ENCODE measurements at regions not wholly inside any gene's neighbourhood (a gene's known extent, or its start where the extent isn't known, plus 50 kb on each side); places are given as distances from the start of the nearest gene placed in this dataset.
"Not testable (repeated sequence)": the region's sequence is repeated elsewhere in the genome, so short reads cannot be mapped to it uniquely, and the experiment has no call there.

DNA sequence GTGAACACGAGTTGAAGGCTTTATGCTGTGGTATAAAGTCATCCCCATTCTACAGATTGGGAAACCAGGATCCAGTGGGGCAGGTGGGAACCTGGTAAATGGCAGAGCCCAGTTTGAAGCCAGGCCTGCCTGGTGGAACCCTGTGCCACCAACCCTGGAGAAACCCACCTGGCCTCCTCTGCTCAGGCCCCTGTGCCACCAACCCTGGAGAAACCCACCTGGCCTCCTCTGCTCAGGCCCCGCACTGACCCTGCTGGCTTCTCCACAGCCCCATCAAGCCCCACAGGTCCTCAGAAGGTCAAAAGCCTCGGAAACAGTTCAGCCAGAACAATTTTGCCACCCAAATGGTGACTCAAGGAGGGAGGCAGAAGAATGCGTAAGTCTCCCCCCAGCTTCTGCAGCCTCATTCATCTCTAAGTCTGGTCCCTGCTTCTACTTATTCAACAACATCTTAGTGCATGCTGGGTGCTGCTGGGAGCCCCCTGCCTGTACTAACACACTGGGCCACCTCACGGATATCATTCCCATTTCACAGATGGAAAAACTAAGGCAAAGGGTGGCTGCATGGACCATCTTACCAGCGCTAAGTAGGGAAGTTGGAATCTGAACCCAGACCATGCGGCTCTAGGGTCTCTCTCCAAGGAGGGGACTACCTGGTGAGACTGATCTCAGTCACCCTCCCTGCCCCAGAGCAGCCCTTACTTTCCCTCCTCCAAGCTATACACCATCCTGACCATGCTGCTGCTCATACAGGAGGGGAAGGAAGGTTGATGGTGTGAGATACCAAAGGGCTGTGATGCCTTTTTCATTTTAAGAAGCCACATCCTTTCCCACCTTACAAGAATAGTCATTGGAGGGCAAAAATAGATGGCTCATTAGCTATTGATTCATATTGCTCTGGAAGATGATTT lies 93.7 kb upstream of the ID2 start:
- DNase-seq: no peak

DNA sequence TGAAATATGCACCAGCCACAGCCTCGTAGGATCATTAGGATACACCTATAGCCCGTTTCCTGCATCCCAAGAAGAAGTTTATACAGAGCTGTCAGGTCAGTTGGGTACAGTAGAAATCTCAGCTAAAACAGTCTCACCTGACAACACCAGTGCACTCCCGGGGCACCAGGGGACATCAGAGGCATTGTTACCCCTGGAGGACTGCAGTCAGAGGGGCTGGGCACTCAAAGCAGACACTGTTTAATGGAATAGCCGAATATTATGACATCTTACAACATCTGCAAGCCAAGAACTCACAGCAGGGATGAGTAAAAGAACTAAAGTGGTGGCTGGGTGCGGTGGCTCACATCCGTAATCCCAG lies 93.0 kb upstream of the ID2 start:
- no peak for DNase-seq

GRCh38 chr2:8589721-8590120 lies 92.1 kb upstream of the ID2 start:
- DNase-seq: no peak

- no peak for DNase-seq
Measured at GRCh38 chr2:8590938-8591337, 90.9 kb upstream of the ID2 start.

GRCh38 chr2:8592736-8593135 lies 89.1 kb upstream of the ID2 start:
- DNase-seq: no peak

GRCh38 chr2:8593243-8593642 lies 88.6 kb upstream of the ID2 start:
- DNase-seq: peak; percentile 51

DNA sequence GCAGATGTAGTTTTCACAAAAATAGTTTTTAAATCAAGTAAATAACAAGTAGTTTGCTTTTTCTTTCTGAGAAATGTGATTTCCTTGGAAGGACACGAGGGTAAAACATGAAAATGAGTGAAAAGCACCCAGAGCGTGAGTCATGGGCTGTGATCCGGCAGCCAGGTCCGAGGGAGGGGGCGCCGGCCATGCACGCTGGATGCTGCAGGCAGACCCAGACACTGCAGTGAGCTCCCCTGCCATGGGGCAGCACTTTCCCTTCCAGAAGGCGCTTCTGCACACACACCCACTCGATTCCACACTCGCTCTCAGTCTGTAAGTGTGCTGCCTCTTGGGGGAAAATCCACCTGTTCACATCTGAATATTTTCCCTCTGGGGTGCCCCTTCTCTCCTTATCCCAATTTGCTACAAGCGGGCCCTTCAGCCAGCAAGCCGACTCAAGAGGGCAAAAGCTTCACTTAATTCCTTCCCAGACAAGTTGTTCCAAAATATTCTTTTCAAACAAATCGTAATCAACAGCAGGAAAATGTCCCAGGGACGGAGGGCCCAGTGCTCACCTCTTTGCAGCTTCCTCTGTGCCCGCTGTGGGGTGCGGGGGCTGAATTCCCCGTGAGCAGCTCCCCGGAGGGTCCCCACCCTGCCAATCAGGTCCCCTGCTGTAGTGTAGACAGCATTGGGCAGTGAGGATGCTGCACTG lies 87.0 kb upstream of the ID2 start:
- DNase-seq: no peak

- DNase-seq: no peak
Measured at GRCh38 chr2:8595428-8595805, 86.4 kb upstream of the ID2 start.

DNA sequence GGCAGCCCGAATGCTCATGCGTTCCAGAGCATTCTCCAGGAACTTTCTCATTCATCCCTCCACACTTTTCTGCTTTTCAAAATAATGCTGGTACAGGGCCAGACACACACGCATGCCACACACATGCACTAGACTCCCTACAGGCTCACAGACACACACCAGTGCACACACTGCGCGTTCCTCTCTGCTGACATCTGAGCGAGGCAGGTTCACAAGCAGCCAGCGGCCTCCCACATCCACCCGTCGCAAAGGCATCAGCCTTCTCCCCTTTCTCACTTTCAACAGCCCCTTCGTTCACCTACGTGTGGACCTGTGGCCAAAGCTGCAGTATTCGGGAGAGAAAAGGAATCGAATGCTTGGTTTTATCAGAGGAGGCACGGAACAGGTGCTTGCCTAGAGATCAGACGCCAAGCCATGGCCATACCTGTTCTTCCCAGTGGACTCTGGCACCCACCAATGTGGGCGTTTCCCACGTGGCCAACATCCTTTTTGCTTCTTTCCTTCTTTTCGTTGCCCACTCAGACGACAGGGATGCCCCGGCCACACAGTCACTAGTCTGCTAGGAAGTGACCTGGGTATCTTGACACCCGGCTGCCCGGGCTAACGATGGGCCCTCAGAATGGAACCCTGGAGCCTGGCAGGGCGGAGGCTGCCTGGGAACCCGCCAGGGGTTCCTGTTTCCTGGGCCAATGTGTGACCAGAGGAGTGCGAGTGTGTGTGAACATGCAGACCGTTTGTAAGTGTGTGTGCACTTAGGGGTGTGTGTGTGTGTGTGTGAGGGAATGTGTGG lies 85.8 kb upstream of the ID2 start:
- DNase-seq: no peak

- no peak for DNase-seq
Measured at GRCh38 chr2:8597094-8597493, 84.8 kb upstream of the ID2 start.

- DNase-seq: no peak
Measured at GRCh38 chr2:8597559-8598225, 84.2 kb upstream of the ID2 start.

DNA sequence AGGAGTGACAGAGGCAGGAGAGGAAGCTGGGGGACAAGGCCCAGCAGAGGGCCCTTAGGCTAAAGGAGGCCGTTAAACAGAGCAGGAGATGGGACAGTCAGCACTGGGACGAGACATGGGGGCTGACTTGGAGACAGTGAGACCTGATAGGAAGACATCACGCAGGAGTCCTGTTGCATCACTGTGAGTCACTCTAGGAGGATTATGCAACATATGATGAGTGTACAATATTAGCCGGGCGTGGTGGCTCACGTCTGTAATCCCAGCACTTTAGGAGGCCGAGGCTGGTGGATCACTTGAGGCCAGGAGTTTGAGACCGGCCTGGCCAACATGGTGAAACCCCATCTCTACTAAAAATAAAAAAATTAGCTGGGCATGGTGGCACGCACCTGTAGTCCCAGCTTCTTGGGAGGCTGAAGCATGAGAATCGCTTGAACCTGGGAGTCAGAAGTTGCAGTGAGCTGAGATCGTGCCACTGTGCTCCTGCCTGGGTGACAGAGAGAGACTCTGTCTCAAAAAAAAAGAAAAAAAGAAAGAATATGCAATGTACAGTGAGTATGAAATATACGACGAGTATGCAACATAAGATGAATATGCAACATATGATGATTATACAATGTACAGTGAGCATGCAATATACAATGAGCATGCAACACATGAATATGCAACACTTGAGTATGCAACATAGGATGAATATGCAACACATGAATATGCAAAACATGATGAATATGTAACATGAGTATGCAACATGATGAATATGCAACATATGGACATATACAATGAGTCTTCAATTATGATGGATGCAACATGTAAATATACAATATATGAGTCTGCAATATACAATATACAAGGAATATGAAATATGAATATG lies 83.3 kb upstream of the ID2 start:
- DNase-seq: peak; percentile 77

DNA sequence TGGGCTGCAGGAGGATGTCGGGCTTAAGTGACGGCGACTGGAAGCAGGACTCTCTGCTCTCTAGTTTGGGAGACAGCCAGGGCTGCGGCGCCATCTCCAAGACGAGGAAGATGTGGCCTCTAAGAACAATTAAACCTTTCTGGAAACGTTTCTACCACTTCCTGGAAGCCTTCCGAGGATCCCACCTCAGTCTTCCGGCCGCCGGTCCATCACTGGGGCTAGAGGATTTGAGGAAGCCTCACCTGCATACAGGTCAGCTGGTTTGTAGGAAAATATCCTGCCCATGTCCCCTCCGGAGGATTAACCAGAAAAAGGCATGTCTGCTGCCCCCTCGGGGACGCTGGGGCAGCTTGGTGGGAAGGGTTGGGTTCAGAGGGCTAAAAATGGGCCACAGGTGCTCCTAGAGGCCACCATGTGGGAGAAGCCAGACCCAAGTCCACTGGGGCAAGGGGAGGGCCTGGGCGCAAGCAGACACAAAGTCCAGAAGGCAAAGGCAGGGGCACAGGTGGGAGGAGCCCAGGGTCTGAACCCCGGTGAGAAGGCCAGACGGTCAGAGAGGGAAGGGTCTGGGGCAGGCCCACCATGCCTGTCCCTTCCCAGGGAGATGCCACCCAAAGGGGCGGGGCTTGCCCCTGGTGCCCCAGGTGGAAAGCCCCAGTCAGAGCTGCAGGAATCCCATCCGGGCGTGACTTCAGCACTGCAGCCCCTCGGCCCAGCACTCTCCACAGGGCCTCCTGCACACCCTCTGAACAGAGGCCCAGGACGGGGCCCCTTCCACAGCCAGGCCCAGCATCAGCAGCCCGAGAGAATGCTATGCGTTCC lies 82.2 kb upstream of the ID2 start:
- DNase-seq: no peak

- no peak for DNase-seq
Measured at GRCh38 chr2:8600456-8600855, 81.4 kb upstream of the ID2 start.

- DNase-seq: peak; percentile 33
Measured at GRCh38 chr2:8602809-8603208, 79.0 kb upstream of the ID2 start.

DNA sequence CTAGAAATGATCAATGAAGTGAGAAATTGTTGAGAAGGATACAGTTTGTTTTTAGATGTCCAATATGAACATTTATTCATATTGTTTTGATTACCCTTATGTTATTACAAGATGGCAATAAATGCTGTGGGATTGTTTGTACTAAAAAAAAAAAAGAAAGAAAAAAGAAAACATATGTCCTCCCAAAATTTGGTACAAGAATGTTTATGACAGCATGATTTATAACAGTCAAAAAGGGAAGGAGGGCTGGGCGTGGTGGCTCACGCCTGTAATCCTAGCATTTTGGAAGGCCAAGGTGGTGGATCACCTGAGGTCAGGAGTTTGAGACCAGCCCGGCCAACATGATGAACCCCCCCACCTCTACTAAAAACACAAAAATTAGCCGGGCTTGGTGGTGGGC lies 78.5 kb upstream of the ID2 start:
- DNase-seq: not testable (repeated sequence)

GRCh38 chr2:8604262-8604661 lies 77.6 kb upstream of the ID2 start:
- no peak for DNase-seq

DNA sequence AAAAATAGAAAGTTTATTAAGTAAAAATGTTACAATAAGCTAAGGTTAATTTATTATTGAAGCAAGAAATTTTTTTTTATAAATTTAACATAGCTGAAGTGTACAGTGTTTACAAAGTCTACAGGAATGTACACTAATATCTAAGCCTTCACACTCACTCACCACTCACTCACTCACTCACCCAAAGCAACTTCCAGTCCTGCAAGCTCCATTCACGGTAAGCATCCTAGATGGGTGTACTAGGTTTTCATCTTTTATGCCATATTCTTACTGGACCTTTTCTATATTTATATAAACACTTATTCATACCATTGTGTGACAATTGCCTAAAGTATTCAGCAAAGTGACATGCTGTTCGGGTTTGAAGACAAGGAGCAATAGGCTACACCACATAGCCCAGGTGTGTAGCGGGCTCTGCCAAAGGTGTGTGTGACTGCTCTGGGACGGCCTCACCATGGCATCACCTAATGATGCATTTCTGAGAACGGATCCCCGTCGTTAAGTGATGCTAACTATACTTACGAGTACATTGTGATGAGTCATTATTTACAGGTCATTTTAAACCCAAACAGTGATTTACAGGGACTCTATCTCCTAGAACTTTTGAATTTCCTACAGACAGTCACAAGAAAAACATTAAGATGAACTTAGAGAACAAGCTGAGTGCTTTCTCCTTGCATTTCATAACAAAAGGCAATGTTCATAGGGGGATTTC lies 76.3 kb upstream of the ID2 start:
- DNase-seq: no peak

- no peak for DNase-seq
Measured at GRCh38 chr2:8606226-8606625, 75.6 kb upstream of the ID2 start.
